ENCODE measurements at regions not wholly inside any gene's neighbourhood (a gene's known extent, or its start where the extent isn't known, plus 50 kb on each side); places are given as distances from the start of the nearest gene placed in this dataset.
A peak's percentile ranks its signal among the peaks of the same experiment; 100 is the strongest.

GRCh38 chr7:21099432-21099831, 312.7 kb upstream of the SP8 start:
- no peak for DNase-seq

DNA sequence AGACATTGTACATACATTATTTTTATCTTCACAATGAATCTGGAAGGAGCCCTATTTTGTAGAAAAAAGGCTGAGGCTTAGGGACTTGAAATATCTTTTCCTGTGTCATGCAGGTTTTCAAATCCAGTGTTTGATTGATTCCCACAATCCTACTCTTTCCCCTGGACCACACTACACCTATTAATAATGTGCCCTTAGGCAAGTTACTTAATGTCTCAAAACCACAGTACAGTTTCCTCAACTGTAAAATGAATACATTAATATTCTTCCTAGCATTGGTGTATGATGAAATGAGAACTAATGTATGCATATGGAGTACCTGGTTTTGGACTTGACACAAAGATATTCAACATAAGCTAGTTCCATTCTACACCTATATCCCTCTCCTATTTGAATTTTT, 313.3 kb upstream of the SP8 start:
- DNase-seq: no peak

DNA sequence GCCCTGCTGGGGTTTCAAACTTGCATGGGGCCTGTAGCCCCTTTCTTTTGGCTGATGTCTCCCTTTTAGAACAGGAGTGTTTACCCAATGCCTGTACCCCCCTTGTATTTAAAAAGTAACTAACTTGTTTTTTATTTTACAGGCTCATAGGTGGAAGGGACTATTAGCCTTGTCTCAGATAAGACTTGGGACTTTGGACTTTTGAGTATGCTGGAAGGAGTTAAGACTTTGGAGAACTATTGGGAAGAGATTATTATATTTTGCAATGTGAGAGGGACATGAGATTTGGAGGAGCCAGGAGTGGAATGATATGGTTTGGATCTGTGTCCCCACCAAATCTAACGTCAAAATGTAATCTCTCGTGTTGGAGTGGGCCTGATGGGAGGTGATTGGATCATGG, 314.9 kb upstream of the SP8 start:
- DNase-seq: no peak

GRCh38 chr7:21103426-21104123, 316.9 kb upstream of the SP8 start:
- DNase-seq: no peak

DNA sequence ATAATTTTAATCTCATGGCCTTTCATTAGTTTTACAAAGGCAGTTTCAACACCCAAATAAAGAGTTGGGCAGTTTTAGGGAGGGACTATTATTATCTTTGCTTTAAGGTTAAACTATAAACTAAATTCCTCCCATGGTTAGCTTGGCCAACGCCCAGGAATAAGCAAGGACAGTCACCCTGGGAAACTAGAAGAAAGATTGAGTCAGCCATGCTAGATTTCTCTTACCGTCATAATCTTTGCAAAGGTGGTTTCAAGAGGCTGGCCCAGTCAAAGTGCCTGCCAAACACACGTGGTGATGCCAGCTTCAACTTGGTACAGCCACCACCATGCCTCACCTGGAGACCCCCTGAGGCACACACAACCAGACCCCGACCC, 317.4 kb upstream of the SP8 start:
- no peak for DNase-seq

DNA sequence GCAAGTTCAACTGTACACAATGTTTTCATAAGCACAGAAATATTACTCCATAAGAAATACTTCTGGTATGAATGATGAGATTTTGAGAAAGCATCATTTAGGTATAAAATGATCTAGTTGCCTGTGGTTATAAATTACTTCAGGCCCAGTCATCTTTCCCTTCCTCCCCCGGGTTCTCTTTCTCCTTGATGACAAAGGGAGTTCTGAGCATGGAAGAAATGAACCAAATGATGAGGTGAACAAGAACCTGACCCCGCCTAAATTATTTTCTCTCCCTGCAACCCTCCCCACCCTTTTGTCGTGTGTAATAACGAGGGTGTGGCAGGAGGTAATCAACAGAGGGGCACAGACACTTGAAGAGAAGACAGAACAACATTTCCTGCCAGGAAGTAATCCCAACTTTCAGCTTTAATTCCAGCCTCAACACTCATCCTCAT, 319.6 kb upstream of the SP8 start:
- no peak for DNase-seq

GRCh38 chr7:21107101-21107500, 320.4 kb upstream of the SP8 start:
- DNase-seq: no peak

GRCh38 chr7:21108182-21108581, 319.7 kb upstream of the SP4 start:
- peak; percentile 22 for DNase-seq

GRCh38 chr7:21113609-21114415, 314.1 kb upstream of the SP4 start:
- no peak for DNase-seq

- DNase-seq: no peak
Observed at GRCh38 chr7:21123586-21123985, 304.3 kb upstream of the SP4 start.

DNA sequence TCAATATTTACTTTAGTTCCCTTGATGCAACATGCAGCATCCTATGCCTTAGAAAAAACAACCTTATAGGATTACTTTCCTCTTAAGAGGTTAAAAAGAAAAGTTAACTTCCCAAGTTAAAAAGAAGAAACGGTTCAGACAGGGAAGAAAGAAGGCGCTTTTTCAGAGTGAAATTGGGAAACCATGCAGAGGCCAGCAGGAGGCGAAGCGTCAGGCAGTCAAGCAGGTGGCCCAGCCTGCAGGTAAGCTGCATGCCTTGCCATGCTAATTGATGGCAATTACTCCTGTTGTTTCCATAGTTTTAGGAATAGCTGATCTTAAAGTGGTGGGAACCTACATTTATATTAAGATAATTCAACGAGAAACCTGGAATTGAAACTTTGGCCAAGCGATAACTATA, 302.6 kb upstream of the SP4 start:
- no peak for DNase-seq

- DNase-seq: peak; percentile 91
Observed at GRCh38 chr7:21128062-21128817, 299.6 kb upstream of the SP4 start.

GRCh38 chr7:21131897-21132296, 296.0 kb upstream of the SP4 start:
- DNase-seq: no peak

GRCh38 chr7:21134631-21135030, 293.3 kb upstream of the SP4 start:
- no peak for DNase-seq

DNA sequence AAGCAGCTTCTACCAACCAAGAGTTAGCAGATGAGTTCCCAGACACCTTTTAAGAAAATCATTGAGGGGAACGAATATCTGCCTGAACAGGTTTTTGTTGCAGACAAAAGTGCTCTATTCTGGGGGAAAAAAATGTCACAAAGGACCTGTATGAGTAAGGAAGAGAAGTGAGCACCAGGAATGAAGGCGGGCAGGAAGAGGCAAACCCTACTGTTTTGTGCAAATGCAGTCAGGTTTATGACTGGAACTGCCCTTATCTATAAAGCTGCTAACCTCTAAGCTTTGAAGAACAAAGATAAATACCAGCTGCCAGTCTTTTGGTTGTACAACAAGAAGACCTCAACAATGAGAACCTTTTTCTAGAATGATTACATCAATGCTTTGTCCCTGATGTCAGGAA, 292.4 kb upstream of the SP4 start:
- no peak for DNase-seq

GRCh38 chr7:21137640-21138039, 290.2 kb upstream of the SP4 start:
- DNase-seq: no peak

- DNase-seq: no peak
Observed at GRCh38 chr7:21140622-21141021, 287.3 kb upstream of the SP4 start.

DNA sequence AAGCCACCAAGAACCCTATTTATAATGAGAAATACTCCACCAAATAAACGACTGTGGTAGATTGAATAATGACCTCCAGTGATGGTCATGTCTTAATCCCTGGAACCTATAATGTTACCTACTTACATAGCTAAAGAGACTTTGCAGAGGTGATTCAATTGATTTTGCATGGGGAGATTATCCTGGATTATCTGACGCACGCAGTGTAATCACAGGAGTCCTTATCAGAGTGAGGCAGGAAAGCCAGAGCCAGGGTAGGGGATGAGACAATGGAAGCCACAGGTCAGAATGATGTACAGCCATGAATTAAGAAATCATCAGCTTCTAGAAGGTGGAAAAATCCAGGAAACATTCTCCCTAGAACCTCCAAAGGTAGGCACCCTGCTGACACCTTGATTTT, 286.4 kb upstream of the SP4 start:
- no peak for DNase-seq

DNA sequence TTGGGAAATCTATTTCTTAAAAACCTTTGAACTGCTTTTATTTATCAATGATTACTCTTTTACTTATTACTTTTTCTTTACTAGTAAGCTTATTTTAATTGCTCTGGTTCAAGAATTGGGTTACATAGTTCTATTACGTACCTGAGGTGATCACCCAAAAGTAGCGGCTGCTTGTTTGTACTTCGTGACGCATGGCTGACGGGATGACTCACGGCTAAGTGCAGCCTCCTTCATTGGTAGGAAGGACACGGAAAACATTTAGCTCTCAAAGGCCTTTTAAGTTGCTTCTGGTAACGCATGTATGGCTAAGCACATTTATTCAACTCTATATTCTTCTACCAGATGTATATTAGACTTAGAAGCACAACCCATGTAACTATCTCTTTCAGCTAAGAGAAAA, 285.8 kb upstream of the SP4 start:
- no peak for DNase-seq

GRCh38 chr7:21146642-21147423, 281.1 kb upstream of the SP4 start:
- DNase-seq: no peak

GRCh38 chr7:21149809-21150208, 278.1 kb upstream of the SP4 start:
- DNase-seq: no peak

DNA sequence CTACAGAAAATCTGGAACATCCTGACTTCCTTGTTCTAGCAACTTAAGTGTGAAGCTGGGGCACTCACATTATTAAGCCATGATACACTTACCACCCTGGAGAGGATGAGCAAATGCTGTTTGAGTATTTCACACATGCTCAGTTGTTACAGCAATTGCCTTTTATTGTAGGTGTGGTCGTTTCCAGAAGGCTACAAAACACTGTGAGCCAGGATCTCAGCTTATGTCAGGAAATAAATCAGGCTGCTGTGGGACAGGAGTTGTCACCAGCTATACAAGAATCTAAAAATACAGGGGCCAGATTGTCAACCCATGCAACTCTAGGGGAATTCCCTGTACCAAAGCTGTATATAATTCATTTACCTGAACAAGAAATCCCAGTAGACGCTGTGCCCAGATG, 273.3 kb upstream of the SP4 start:
- no peak for DNase-seq

- no peak for DNase-seq
Observed at GRCh38 chr7:21159506-21159905, 268.4 kb upstream of the SP4 start.
